ENCODE measurements at regions not wholly inside any gene's neighbourhood (a gene's known extent, or its start where the extent isn't known, plus 50 kb on each side); places are given as distances from the start of the nearest gene placed in this dataset.

- Histone ChIP-seq H3K4me3 (no peak overlapping the region), H3K4me1 (no peaks in the 10 kb centered on the region), H3K27me3 (no peaks in the 10 kb centered on the region), H3K27ac (no peak overlapping the region), H3K9me3 (no peaks in the 10 kb centered on the region), H3K36me3 (no peaks in the 10 kb centered on the region)
- no peak for DNase-seq
- WGBS, 2 donors, result 71 to 78% methylated on average over 2 of the region's 2 CpGs
- no peak for TF ChIP-seq EP300 (IDR thresholded peaks at IDR 0.05)
- no peak for TF ChIP-seq POLR2AphosphoS5 (IDR thresholded peaks at IDR 0.05)
- no peak for TF ChIP-seq POLR2A (IDR thresholded peaks at IDR 0.05)
- no peak for TF ChIP-seq CTCF (IDR thresholded peaks at IDR 0.05)
- no peak for ATAC-seq (ENCODE audit: low FRiP score in 2 of 2)
Measured at GRCh38 chr2:188919824-188920223, 54.3 kb upstream of the COL3A1 start.

- DNase-seq (no peak), ATAC-seq (ENCODE audit: low FRiP score in 2 of 2) (no peak)
- 90 to 96% methylated on average over 1 of the region's 1 CpG for WGBS, 2 donors
- Histone ChIP-seq H3K36me3 (no peaks in the 10 kb centered on the region), H3K9me3 (no peaks in the 10 kb centered on the region), H3K4me3 (no peak overlapping the region), H3K27ac (no peak overlapping the region), H3K4me1 (no peaks in the 10 kb centered on the region), H3K27me3 (no peaks in the 10 kb centered on the region)
- TF ChIP-seq POLR2A (IDR thresholded peaks at IDR 0.05) (no peak), EP300 (IDR thresholded peaks at IDR 0.05) (no peak), POLR2AphosphoS5 (IDR thresholded peaks at IDR 0.05) (no peak), CTCF (IDR thresholded peaks at IDR 0.05) (no peak)
Measured at GRCh38 chr2:188922191-188922590, 52.0 kb upstream of the COL3A1 start.

Measured in upper lobe of left lung (tissue), 6 donors.